ENCODE measurements at regions not wholly inside any gene's neighbourhood (a gene's known extent, or its start where the extent isn't known, plus 50 kb on each side); places are given as distances from the start of the nearest gene placed in this dataset.

DNA sequence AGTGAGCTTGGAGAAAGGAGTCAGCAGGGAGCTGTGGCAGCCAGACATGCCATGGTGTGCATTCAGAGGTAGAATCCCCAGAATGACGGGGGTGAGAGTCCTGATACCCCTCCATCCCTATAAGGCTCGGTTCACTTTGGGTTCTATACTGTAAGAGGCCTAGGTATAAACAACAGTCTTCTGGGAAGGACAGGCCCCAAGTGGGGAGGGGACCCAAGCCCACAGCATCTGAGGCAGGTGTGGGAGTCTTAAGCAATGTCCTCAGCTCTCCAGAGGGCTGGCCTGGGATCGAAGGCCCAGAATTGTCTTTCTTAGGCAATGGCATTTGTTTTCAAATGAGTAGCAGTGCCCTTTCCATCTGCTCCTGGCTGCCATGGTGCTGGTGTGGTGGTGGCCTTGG, 50.2 kb upstream of the MAMLD1 start:
- TF ChIP-seq POLR2AphosphoS5 (IDR thresholded peaks at IDR 0.05; ENCODE audit: low read depth) (no peak), GABPA (IDR thresholded peaks at IDR 0.05; ENCODE audit: low read depth) (no peak), REST (IDR thresholded peaks at IDR 0.05; ENCODE audit: insufficient replicate concordance, low read depth) (no peak), CTCF (IDR thresholded peaks at IDR 0.05; ENCODE audit: insufficient read depth, low read length) (no peak), SPI1 (IDR thresholded peaks at IDR 0.05; ENCODE audit: borderline replicate concordance, low read depth) (no peak)
- Histone ChIP-seq H3K27ac (replicated peaks) (no peak overlapping the region), H3K4me3 (replicated peaks; ENCODE audit: insufficient read depth, low read length) (no peak overlapping the region), H3K27me3 (ENCODE audit: insufficient read depth, poor library complexity, severe bottlenecking) (no peaks in the 10 kb centered on the region)
- no peak for DNase-seq (ENCODE audit: low read depth in 1 of 2, low spot score in 1 of 2)

Small RNAs in the stretch of these regions (microRNA-seq; reads per million reads assigned to microRNA genes)
- gene MIR2114 = 1.2 reads per million
